OCI-LY7 (cell line): ENCODE measurements at regions not wholly inside any gene's neighbourhood (a gene's known extent, or its start where the extent isn't known, plus 50 kb on each side); places are given as distances from the start of the nearest gene placed in this dataset.

Experiments used
- BruUV-seq: library from RNA; stranded (reverse); fragments of 400-500 nt; replicated peaks from 2 replicates; lab custom pipeline; 2021; lab: Mats Ljungman, UMichigan
- CTCF ChIA-PET: fragments of 300-600 bp; sonication (Branson Sonifier 250); formaldehyde crosslinking; loops from one replicate; lab custom pipeline; 2022; ENCODE audit warnings: antibody characterized with exemption; ENCODE audit not compliant: unreplicated experiment; lab: Charles Lee
- POLR2A ChIA-PET: fragments of 300-600 bp; sonication (Branson Sonifier 250); formaldehyde crosslinking; loops from one replicate; lab custom pipeline; 2022; ENCODE audit warnings: antibody characterized with exemption; lab: Charles Lee
- DNase-seq: peaks from one replicate; pipeline ENCODE4 v3.0.0-alpha.2; 2015; ENCODE audit warnings: low spot score
- H2AFZ ChIP-seq: fragments of 200-600 bp; sonication (generic), shearing (Covaris generic); 2 replicates; pipeline ENCODE4 v1.6.1; 2014; ENCODE audit warnings: mild to moderate bottlenecking, antibody characterized with exemption, low read length, moderate library complexity
- H3K27ac ChIP-seq: fragments of 200-600 bp; sonication (generic); 2 replicates; pipeline ENCODE4 v1.5.1; 2014; ENCODE audit warnings: mixed run types, low read depth, mild to moderate bottlenecking, moderate library complexity, low read length, inconsistent platforms; ENCODE audit not compliant: poor library complexity, severe bottlenecking
- H3K36me3 ChIP-seq: fragments of 200-600 bp; sonication (generic); 2 replicates; pipeline ENCODE4 v1.6.1; 2014; ENCODE audit warnings: mild to moderate bottlenecking, antibody characterized with exemption, low read length, moderate library complexity, mixed read lengths; ENCODE audit not compliant: insufficient read depth
- H3K4me1 ChIP-seq: fragments of 200-600 bp; sonication (generic); 2 replicates; pipeline ENCODE4 v1.5.1; 2014; ENCODE audit warnings: mild to moderate bottlenecking, low read length; ENCODE audit not compliant: insufficient read depth, poor library complexity, severe bottlenecking
- H3K4me2 ChIP-seq: fragments of 200-600 bp; sonication (generic); 2 replicates; pipeline ENCODE4 v1.6.1; 2014; ENCODE audit warnings: mild to moderate bottlenecking, low read length
- H3K4me3 ChIP-seq: fragments of 200-600 bp; sonication (generic); 2 replicates; pipeline ENCODE4 v1.5.1; 2014; ENCODE audit warnings: mild to moderate bottlenecking, low read depth, low read length; ENCODE audit not compliant: poor library complexity, severe bottlenecking
- H3K79me2 ChIP-seq: fragments of 200-600 bp; sonication (generic); 2 replicates; pipeline ENCODE4 v1.6.1; 2016; ENCODE audit warnings: low read depth, mild to moderate bottlenecking, low read length, moderate library complexity, mixed read lengths; ENCODE audit not compliant: insufficient read depth
- H3K9me2 ChIP-seq: fragments of 200-600 bp; sonication (generic); 2 replicates; pipeline ENCODE4 v1.6.1; 2016; ENCODE audit warnings: mild to moderate bottlenecking, low read length, mixed read lengths; ENCODE audit not compliant: insufficient read depth
- H3K9me3 ChIP-seq: fragments of 200-600 bp; sonication (generic); 2 replicates; pipeline ENCODE4 v1.6.1; 2014; ENCODE audit warnings: mild to moderate bottlenecking, mixed run types, low read length, mixed read lengths
- H4K20me1 ChIP-seq: fragments of 200-600 bp; sonication (generic); 2 replicates; pipeline ENCODE4 v1.6.1; 2014; ENCODE audit warnings: mild to moderate bottlenecking, antibody characterized with exemption, low read length, moderate library complexity, mixed read lengths; ENCODE audit not compliant: insufficient read depth
- CTCF ChIP-seq: fragments of 200-600 bp; sonication (generic); conservative IDR thresholded peaks from 2 replicates; pipeline ENCODE4 v1.5.1; 2014; ENCODE audit warnings: mild to moderate bottlenecking, antibody characterized with exemption, low read length, moderate library complexity, mixed read lengths
- EZH2phosphoT487 ChIP-seq: fragments of 200-600 bp; sonication (generic); IDR thresholded peaks from 2 replicates; pipeline ENCODE4 v1.6.1; 2018; ENCODE audit warnings: low read depth, borderline replicate concordance, mild to moderate bottlenecking, mixed run types, antibody characterized with exemption, low read length, moderate library complexity, mixed read lengths
- intact Hi-C: fragments of 100-400 bp; cut with micrococcal nuclease; formaldehyde crosslinking; loops from one replicate; pipeline ENCODE4 v1.10.0; 2022; ENCODE audit not compliant: unreplicated experiment

- Histone ChIP-seq H3K4me2 (no peak overlapping the region), H2AFZ (no peak overlapping the region), H3K4me3 (no peak overlapping the region), H3K9me2 (no peaks in the 10 kb centered on the region), H3K4me1 (no peaks in the 10 kb centered on the region), H3K79me2 (no peaks in the 10 kb centered on the region), H3K27ac (no peak overlapping the region), H4K20me1 (no peaks in the 10 kb centered on the region), H3K36me3 (no peaks in the 10 kb centered on the region), H3K9me3 (no peaks in the 10 kb centered on the region)
- intact Hi-C loops: no loop called here
- CTCF ChIA-PET: no interaction called here
- DNase-seq: no peak
- no TSS peak for BruUV-seq
- TF ChIP-seq CTCF: no peak
- TF ChIP-seq EZH2phosphoT487: no peak
- POLR2A ChIA-PET: no interaction called here
Measured at GRCh38 chr7:155885167-155886155, 73.2 kb upstream of the SHH start.

- no peaks in the 10 kb centered on the region for H3K4me1 ChIP-seq
- ChIA-PET POLR2A (no interaction called here), CTCF (no interaction called here)
- no peak overlapping the region for H2AFZ ChIP-seq
- no peaks in the 10 kb centered on the region for H3K9me3 ChIP-seq
- BruUV-seq: no TSS peak
- H3K36me3 ChIP-seq: no peaks in the 10 kb centered on the region
- H3K27ac ChIP-seq: no peak overlapping the region
- TF ChIP-seq EZH2phosphoT487 (no peak), CTCF (no peak)
- H4K20me1 ChIP-seq: no peaks in the 10 kb centered on the region
- DNase-seq: no peak
- no peak overlapping the region for H3K4me3 ChIP-seq
- no peaks in the 10 kb centered on the region for H3K9me2 ChIP-seq
- H3K79me2 ChIP-seq: no peaks in the 10 kb centered on the region
- no peak overlapping the region for H3K4me2 ChIP-seq
- intact Hi-C loops: no loop called here
Measured at GRCh38 chr7:155884225-155885166, 72.2 kb upstream of the SHH start.
